DOHH2 (cell line): ENCODE measurements at regions not wholly inside any gene's neighbourhood (a gene's known extent, or its start where the extent isn't known, plus 50 kb on each side); places are given as distances from the start of the nearest gene placed in this dataset.

Source experiments
- CTCF ChIP-seq: fragments of 200-600 bp; sonication (generic); IDR thresholded peaks from one replicate; pipeline ENCODE4 v1.5.1; 2014; ENCODE audit warnings: antibody characterized with exemption, mild to moderate bottlenecking, low read depth, low read length; ENCODE audit not compliant: poor library complexity, severe bottlenecking
- EZH2phosphoT487 ChIP-seq: fragments of 200-600 bp; sonication (generic); IDR thresholded peaks from 2 replicates; pipeline ENCODE4 v1.6.1; 2017; ENCODE audit warnings: borderline replicate concordance, mild to moderate bottlenecking, antibody characterized with exemption, low read length, moderate library complexity, mixed read lengths

- TF ChIP-seq CTCF: no peak
- no peak for TF ChIP-seq EZH2phosphoT487
Measured at GRCh38 chr1:37305108-37305507, 169.3 kb upstream of the ZC3H12A start.
